GM03348 (cell line): ENCODE measurements at regions not wholly inside any gene's neighbourhood (a gene's known extent, or its start where the extent isn't known, plus 50 kb on each side); places are given as distances from the start of the nearest gene placed in this dataset.

Experiments used
- DNase-seq: peaks from one replicate; pipeline ENCODE4 v3.0.0; 2012; ENCODE audit warnings: low spot score

DNA sequence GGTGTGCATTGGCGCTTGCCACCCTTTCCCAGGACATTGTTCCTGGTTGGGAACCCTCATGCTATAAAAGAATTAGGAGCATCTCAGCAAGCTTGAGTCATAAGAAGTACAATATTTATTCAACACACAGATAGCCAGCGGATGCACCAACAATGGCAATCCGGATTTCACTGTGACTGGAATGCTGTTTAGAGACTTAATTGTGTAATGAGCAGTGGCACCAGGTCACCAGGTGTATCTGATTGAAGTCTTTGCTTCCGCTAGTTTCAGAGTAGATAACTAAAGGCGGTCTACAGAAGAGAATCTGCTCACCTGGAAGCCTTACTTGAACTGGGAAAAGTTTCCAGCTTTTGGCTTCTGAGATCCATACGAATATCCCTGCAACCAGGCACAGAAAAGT lies 772.3 kb upstream of the GHITM start:
- DNase-seq, result no peak

DNA sequence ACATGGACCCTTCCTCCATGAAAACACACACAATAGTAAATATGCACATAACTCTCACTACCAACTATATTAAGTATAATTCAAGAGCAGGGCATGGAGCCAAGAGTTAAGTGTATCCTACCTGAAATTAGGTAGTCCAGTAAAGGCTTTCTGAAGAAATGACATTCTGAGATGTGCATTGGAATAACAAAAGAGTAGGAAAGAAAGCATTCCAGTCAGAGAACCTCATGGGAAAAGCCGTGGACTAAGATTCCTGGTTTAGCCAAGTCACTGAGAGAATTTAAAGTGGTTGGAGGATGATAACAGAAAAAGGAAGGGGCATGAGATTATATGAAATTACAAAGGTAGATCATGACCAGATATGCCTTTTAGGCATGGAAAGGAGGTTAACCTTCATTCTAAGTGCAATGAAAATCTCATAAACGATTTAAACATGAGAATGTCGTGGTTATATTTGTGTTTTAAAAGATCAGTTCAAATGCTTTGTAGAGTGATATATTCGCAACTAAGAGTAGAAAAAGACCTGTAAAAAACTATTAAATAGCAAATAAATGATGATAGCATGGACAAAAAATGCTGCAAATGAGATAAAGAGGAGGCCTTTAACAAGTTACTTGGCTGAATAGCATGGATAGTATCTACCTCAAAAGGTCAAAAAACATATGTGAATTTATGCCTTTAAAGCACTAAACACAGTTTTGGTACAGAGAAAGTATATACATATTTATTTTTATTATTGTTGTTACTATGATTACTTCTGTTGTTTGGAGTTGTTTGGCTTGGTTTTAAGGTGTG lies 767.4 kb upstream of the GHITM start:
- DNase-seq, result no peak

DNA sequence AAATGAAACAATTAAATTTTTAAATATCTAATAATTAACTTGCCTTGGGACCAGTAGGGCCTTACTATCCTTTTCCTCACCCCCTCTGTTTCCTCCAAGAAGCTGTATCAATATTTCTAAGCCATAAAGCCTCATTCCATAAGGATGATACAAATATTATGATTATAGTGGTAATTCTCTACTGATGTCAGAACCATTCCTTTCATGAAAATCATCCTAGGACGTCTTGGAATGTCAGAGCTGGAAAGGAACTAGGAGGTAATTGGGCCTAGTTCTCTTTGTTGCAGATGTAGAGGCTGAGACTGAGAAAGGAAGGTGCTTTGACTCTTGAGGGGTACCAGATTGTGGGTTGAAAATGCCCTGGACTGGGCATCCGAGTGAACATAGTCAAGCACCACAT lies 766.7 kb upstream of the GHITM start:
- DNase-seq, result no peak

DNA sequence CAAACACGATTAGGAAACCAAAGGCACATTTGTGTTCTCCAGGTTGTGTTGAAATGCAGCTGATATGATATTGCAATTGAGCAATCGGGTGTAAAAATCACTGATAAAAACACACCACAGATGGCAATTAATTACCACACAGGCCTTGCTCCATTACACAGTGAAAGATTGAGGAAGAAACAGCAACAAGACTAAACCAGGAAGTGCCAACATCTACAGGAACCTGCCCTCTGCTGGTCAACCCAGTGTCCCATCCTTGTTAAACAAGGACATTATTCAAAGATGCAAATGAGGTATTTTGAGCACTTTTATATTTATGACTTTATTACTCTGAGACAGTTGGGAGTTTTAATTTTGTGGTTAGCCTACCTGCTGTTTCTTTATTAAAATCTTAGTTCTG lies 765.6 kb upstream of the GHITM start:
- no peak for DNase-seq

DNA sequence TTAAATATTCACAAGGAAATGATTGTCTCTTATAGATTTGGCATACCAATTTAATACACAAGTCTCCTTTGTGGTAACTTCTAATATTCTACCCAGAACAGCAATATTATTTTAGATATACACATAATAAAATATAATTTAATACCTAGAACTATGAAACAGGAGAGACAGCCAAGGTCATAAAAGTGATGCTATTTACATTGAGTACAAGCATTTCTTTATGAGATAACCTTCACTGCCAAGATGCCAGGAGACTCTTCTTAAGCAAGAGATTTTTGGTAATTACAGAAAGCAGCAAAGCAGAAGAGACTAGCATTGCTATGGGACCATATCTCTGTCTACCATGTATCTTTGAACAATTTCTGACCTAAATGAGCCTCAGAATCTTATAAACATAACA lies 764.6 kb upstream of the GHITM start:
- no peak for DNase-seq

DNA sequence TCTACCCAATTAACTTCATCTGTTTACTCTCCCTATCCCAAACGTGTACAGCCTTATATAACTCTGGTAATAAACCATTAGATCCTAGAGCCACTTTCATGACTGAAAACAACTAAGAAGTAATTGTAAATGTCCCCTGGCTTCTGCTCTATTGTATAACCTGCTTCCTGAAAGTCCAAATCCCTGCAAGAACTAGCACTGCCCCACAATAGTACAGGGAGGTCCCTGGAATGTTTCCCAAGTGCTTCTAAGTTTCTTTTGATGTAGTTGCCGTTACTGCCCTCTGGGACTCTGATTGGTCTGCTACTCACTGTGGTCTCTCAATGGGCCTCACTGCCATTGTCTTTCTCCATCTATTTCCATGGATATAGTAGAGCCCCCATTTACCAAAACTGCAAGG lies 764.0 kb upstream of the GHITM start:
- DNase-seq, result no peak

DNA sequence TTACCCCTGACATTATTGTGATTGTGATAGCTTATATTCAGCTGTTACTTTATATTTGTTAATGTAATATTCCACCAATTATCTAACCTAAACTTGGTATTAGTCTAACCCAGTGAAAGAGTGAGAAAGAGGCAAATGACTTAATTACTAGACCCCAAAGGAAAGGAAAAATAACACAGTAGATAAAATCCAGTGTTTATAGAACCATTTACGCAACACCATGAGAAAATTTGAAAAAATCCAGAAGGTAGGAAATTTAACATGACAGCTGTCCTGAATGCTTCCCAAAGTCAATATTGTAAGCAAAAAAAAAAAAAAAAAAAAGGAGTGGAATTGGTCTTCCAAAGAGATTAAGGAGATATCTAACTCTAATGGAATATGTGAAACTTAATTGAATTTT lies 741.5 kb upstream of the GHITM start:
- DNase-seq, result no peak

DNA sequence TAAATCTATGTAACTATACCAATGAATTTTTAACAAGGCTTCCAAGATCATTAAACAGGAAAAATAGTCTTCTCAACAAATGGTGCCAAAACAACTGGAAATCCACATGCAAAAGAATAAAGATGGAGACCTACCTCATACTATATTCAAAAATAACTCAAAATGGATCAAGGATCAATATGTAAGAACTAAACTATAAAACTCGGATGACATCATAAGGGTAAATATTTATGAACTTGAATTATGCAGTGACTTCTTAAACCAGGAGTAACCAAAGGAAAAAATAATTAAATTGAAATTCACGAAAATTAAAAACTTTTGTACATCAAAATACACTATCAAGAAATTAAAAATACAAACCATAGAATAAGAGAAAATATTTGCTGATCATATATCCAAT lies 728.7 kb upstream of the GHITM start:
- DNase-seq, result no peak

DNA sequence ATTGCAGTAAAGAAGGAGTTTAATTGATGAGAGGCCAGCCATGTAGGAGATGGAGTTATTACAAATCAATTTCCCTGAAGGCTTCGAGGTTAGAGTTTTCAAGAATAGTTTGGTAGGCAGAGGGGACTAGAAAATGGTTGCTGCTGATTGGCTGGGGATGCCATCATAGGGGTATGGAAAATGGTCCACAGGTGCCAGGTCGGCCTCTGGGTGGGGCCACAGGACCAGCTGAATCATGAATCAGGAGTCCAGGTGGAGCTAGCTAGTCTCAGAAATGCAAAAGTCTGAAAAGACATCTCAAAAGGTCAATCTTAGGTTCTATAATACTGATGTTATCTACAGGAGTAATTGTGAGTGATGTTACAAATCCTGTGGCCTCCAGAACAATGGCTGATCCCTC lies 714.0 kb upstream of the GHITM start:
- DNase-seq, result no peak

DNA sequence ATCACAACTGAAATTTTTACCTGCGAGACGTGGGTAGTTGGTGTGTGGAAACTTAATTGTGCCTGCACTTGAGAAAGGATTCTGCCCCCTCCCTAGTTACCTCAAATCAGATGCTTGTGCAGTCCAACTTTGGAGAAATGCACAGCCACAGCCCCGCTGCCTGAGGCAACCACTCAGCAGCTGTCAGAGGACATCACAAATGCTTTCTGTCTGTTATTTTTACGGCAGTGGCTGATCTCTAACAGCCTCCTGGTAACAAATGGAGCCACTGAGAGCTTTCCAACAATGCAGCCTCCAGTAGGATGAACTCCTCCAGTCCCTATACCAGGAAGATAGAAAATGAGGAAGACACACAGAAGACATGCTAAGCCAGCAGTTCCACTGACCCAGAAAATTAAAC lies 712.2 kb upstream of the GHITM start:
- no peak for DNase-seq

DNA sequence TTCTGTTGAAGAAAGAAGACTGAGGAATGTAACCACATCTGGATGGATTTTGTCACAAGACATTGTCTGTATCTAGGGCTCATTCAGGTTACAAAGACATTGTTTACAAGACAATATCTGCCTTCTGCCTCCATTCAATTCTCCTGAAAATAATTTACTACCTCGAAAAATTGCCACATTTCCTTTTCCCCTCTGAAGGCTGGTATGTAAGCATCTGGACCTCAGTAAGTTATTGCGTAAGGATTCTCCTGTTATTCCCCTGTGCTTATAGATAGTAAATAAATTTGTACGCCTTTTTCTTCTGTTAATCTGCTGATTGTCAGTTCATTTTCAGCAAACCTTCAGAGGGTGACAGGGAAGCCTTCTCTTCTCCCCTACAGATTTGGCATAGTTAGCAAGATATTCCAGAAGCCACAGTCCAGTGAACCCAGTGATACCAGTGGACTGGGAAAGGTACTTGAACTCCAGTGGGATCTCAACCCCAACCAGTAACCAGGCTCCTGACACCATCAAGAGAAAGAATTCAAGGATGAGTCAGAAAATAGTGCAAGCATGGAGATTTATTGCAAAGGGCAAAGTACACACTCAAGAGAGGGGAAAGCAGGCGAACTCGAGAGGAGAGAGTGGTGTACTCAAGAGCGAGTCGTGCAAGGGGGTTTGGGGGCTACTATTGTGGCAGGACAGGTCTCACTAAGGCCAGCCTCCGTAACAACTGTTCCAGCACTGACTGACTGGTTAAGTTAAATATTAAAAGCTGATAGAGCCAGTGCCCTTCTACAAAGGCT lies 706.9 kb upstream of the GHITM start:
- no peak for DNase-seq

DNA sequence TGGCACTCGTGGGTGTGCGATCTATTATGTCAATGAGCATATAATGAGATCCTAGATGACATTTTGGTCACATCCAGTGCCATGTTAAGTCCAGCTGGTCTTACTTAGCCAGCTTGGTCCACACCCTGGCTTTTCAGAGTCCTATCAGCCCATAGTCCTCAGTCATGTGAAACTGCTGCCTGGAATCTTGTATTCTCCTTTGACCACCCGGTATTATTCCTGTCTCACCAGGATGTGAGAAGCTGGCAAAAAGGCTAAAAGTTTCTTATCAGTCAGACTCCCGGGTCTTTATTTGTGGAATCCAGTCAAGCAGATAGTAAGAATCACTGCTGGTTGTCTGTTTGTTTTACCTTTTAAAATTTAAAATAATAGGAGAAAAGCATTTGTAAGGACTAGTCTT lies 705.6 kb upstream of the GHITM start:
- DNase-seq, result no peak

DNA sequence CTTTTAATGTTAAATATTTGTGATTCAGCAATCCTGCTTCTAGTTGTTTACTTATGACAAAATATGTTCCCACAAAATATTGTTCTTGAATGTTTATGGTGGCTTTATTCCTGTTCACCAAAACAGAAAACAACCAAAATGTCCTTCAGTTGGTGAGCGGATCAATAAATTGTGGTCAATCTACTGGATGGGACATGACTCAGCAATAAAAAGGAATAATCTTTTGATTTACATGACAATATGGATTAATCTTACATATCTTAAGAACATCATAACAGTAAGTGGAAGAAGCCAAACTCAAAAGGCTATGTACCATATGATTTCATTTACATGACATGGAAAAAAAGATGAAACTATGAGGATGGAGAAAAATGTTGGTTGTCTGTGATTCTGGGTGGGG lies 691.3 kb upstream of the GHITM start:
- DNase-seq, result no peak

DNA sequence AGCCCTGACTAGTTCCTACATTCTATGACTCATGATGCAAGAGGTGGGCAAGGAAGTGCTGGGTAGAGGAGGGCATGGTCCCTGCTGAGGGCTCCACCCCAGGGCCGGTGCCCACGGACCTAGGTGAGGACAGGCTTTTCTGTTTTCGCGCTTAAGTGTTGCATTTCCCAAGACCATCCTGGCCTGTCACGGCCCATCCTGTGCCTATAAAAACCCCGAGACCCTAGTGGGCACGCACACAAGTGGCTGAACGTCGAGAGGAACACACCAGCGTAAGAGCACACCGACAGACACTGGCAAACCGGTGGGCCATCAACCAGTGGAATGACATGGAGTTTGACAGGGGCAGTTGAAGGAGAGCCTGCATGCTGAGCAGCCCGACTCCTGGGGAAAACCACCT lies 680.7 kb upstream of the GHITM start:
- no peak for DNase-seq

DNA sequence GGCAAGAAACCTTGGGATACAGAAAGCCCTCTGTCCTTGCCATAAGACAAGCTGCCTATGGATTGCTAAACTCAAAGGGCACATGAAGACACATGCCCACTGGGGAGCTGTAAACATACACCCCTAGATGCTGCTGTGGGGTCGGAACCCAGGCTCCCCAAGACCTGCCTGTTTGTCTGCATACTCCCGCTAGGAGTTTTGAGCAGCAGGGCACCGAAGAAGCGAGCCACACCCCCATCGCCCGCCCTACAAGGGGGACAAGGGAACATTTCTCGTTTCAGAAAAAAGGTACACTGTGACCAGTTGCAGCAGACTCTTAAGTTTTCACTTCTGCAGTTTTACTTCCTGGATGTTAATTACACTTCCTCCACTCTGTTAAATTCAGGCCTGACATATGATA lies 680.2 kb upstream of the GHITM start:
- DNase-seq, result no peak

DNA sequence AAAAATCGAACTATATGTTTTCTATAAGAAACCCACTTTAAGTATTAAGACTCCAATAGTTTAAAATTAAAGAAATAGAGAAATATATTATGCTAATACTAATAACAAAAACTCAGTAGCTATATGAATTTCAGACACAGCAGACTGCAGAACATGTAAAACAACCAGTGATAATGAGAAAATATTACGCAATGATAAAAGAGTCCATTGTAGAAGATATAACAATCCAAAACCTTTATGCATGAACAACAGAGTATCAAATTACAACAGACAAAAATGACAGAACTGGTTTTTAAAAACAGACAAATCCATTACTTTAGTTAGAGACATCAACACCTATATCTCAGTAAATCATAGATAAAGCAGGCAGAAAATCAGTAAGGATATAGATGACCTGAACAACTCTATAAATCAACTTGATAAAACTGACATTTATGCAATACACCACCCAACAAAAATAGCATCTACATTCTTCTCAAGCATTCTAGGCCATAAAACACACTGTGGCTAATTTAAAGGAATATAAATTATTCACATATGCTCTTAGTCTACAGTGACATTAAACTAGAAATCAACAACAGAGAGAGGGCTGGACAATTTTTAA lies 669.5 kb upstream of the GHITM start:
- no peak for DNase-seq

DNA sequence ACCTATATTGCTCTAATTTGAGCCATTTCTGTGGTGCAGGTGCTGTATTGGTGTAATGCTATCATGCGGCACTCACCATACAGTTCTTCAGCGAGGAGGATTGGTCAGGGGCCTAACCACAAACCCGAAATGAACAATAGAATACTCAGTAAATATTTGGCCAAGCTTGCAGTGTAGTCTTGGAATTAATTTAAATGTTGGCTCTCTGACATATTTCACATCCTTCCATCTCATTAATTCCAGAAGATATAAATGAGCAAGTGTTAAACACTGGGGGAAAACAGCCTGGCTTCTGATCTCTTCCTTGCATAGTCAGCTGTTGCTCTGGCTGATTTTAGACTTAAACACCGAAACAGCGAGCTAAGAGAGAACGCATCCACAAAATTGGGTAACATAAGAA lies 663.1 kb upstream of the GHITM start:
- no peak for DNase-seq

DNA sequence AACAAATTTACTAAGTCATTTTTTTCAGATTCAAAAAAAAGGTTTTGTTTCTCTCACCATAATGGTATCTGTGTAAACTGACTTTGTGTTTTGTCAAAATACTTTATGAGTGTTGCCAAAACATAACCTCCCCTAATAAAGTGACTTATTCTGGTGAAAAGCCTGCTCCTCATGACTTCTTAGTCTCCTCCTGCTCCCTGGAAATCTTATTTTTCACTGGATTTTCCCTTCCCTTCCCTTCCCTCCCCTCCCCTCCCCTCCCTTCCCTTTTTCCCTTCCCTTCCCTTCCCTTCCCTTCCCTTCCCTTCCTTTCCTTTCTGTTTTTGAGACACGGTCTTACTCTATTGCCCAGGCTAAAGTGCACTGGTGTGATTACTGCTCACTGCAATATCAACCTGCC lies 650.1 kb upstream of the GHITM start:
- no peak for DNase-seq

DNA sequence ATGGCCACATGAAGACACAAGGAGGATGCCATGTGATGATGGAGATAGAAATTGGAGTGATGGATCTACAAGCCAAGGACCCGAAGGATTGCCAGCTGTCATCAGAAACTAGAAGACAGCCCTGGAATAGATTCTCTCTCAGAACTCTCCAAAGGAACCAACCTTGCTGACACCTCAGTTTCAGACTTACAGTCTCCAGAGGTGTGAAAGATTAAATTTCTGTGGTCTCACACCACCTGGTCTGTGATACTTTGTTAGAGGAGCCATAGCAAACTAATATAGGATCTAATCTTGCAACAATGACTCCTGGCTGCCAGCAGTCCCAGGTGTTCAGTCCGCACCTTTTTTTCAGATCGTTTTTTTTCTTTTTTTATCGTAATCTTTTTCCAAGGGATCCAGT lies 647.3 kb upstream of the GHITM start:
- no peak for DNase-seq

DNA sequence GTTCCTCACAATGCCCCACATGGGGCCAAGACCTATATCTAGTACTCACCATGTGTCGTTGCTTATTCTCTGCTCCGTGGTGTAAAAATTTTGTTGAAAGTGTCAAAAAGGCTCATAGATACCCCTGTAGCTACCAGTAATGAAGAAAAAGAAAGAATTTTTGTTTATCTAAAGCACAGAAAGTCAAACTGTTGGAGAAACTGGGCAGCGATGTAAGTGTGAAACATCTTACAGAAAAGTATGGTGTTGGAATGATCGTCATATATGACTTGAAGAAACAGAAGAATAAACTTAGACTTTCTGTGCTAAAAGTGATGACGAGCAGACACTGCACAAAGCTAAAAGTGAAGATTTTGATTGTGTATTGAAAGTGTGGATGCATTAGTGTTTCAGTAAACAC lies 626.6 kb upstream of the GHITM start:
- no peak for DNase-seq

DNA sequence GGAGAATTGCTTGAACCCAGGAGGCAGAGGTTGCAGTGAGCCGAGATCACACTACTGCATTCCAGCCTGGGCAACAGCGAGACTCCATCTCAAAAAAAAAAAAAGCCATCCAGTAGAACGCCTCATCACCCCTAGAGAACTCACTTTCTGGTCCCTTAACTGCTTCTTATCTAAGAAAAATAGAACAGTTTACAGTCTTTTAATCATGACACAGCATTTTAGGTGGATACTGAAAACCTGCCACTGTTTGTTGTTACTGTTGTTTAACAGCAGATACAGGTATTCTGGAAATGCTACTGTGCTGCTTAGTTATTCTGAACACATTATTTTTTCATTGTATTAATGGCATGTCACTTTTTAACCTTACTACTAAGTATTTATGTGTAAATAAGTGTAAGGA lies 624.3 kb upstream of the GHITM start:
- DNase-seq, result no peak

DNA sequence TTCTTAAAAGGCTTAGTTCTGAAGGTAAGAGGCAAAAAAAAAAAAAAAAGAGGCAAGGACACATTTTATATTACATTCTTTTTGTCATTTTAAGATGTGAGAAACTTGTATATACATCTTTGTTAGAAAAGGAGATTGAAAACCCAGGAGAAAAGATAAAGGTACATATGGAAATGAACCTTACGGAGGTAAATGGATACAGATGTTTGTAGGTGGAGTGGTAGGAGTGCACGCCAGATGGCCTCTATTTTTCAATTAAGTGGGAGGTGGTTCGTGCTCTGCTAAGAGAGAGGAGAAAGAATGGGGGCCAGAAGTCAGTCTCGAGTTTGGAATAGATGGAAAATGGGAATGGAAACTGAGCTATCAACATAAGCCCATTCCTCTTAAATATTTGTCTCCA lies 622.5 kb upstream of the GHITM start:
- DNase-seq, result no peak

DNA sequence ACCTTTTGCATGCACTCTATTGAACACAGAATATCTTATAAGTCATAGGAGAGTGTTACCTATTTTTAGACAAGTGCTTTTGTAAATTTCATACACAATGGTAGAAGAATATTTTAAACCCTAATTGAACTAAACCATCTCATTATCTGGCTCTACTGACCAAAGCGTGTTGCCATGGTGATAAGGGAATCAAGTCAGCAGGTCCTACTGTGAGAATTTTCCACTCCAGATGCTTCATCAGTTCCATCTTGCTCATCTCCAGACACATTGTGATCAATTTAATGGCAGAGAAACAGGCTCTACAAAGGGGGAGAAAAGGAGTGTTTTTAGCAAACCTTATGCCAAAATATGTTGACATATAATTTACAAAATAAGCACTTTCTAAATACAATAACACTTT lies 621.9 kb upstream of the GHITM start:
- DNase-seq, result no peak
